Endodermal cell (in vitro differentiated cells): ENCODE measurements at regions not wholly inside any gene's neighbourhood (a gene's known extent, or its start where the extent isn't known, plus 50 kb on each side); places are given as distances from the start of the nearest gene placed in this dataset.

Experiments used
- DNase-seq: peaks from one replicate; pipeline ENCODE4 v3.0.0-alpha.2; 2017
- H3K27ac ChIP-seq: 2 replicates; pipeline ENCODE4 v1.5.1; 2013; ENCODE audit warnings: mild to moderate bottlenecking, low read depth, low read length, moderate library complexity
- H3K27me3 ChIP-seq: 2 replicates; pipeline ENCODE4 v1.6.1; 2013; ENCODE audit warnings: mild to moderate bottlenecking, low read length, moderate library complexity; ENCODE audit not compliant: insufficient read depth, control insufficient read depth, poor library complexity, severe bottlenecking
- H3K36me3 ChIP-seq: 2 replicates; pipeline ENCODE4 v1.7.0; 2013; ENCODE audit warnings: mild to moderate bottlenecking, low read length, moderate library complexity; ENCODE audit not compliant: control insufficient read depth, insufficient read depth
- H3K4me1 ChIP-seq: one replicate; pipeline ENCODE4 v1.7.0; 2013; ENCODE audit warnings: low read length; ENCODE audit not compliant: control insufficient read depth, insufficient read depth
- H3K4me3 ChIP-seq: 2 replicates; pipeline ENCODE4 v1.5.1; 2013; ENCODE audit warnings: mild to moderate bottlenecking, low read length, moderate library complexity
- H3K9ac ChIP-seq: 2 replicates; pipeline ENCODE4 v1.6.1; 2013; ENCODE audit warnings: mild to moderate bottlenecking, low read length, moderate library complexity; ENCODE audit not compliant: poor library complexity, severe bottlenecking; ENCODE audit errors: extremely low read depth
- H3K9me3 ChIP-seq: 2 replicates; pipeline ENCODE4 v1.6.1; 2013; ENCODE audit warnings: mild to moderate bottlenecking, low read length, moderate library complexity; ENCODE audit not compliant: control insufficient read depth
- H3K27ac Mint-ChIP-seq: 2 replicates; pipeline ENCODE4 v1.8.0; 2020; ENCODE audit warnings: mixed read lengths
- H3K27me3 Mint-ChIP-seq: 2 replicates; pipeline ENCODE4 v1.8.0; 2021; ENCODE audit warnings: mild to moderate bottlenecking, mixed read lengths; ENCODE audit not compliant: insufficient read depth
- H3K36me3 Mint-ChIP-seq: 2 replicates; pipeline ENCODE4 v1.8.0; 2020; ENCODE audit warnings: low read depth, mixed read lengths
- H3K4me1 Mint-ChIP-seq: 2 replicates; pipeline ENCODE4 v1.8.0; 2020; ENCODE audit warnings: mixed read lengths
- H3K4me3 Mint-ChIP-seq: 2 replicates; pipeline ENCODE4 v1.8.0; 2020; ENCODE audit warnings: mild to moderate bottlenecking, moderate library complexity, mixed read lengths
- H3K9me3 Mint-ChIP-seq: 2 replicates; pipeline ENCODE4 v1.8.0; 2020; ENCODE audit warnings: mild to moderate bottlenecking, mixed read lengths
- CTCF ChIP-seq: fragments of 200-600 bp; sonication (generic); conservative IDR thresholded peaks from 2 replicates; pipeline ENCODE4 v1.5.0; 2021; ENCODE audit warnings: antibody characterized with exemption, mild to moderate bottlenecking
- WGBS, 2 experiments: methylation state at CpG; one replicate each; pipeline versions ENCODE4 v1.1.5 to v1.1.7; 2013; ENCODE audit warnings: missing lambda C conversion rate in 2 of 2, mixed read lengths in 1 of 2; ENCODE audit not compliant: insufficient coverage in 1 of 2, insufficient read length in 1 of 2; 5-methylcytosine and 5-hydroxymethylcytosine counted together

GRCh38 chr9:119902611-119903010 is 533.4 kb upstream of the BRINP1 start:
- Histone ChIP-seq H3K9ac (no peak overlapping the region), H3K4me3 (no peak overlapping the region), H3K9me3 (peaks cover 4% of the 10 kb centered on the region), H3K4me1 (peaks cover 5% of the 10 kb centered on the region), H3K27ac (no peak overlapping the region), H3K27me3 (no peaks in the 10 kb centered on the region), H3K36me3 (no peaks in the 10 kb centered on the region)
- no peak for TF ChIP-seq CTCF
- Mint-ChIP-seq H3K4me1 (peaks cover 18% of the 10 kb centered on the region), H3K4me3 (no peak overlapping the region), H3K36me3 (no peaks in the 10 kb centered on the region), H3K9me3 (peaks cover 12% of the 10 kb centered on the region), H3K27ac (no peak overlapping the region), H3K27me3 (no peaks in the 10 kb centered on the region)
- WGBS, 2 experiments = 86 to 90% methylated on average over 3 to 4 of the region's 4 CpGs
- DNase-seq = no peak

- TF ChIP-seq CTCF = no peak
- peaks cover 15% of the 10 kb centered on the region for H3K4me1 Mint-ChIP-seq
These were observed 529.1 kb upstream of the BRINP1 start for GRCh38 chr9:119898316-119898715.

GRCh38 chr9:119884438-119884837 is 515.2 kb upstream of the BRINP1 start:
- H3K27ac ChIP-seq = no peak overlapping the region
- Mint-ChIP-seq H3K36me3 (no peaks in the 10 kb centered on the region), H3K4me1 (peaks cover 32% of the 10 kb centered on the region), H3K27me3 (no peaks in the 10 kb centered on the region), H3K27ac (peak overlapping the region; percentile 56), H3K9me3 (no peaks in the 10 kb centered on the region), H3K4me3 (no peak overlapping the region)
- no peak overlapping the region for H3K4me3 ChIP-seq
- H3K9ac ChIP-seq = no peak overlapping the region
- DNase-seq = no peak
- no peaks in the 10 kb centered on the region for H3K36me3 ChIP-seq
- no peaks in the 10 kb centered on the region for H3K27me3 ChIP-seq
- WGBS, 2 experiments = 49 to 55% methylated on average over 2 of the region's 2 CpGs
- peaks cover 7% of the 10 kb centered on the region for H3K4me1 ChIP-seq
- H3K9me3 ChIP-seq = no peaks in the 10 kb centered on the region
- no peak for TF ChIP-seq CTCF

More at GRCh38 chr9:119898316-119898715, 529.1 kb upstream of the BRINP1 start:
- Mint-ChIP-seq H3K4me3 (no peak overlapping the region), H3K9me3 (peaks cover 6% of the 10 kb centered on the region), H3K36me3 (no peaks in the 10 kb centered on the region), H3K27ac (no peak overlapping the region), H3K27me3 (peaks cover 2% of the 10 kb centered on the region)
- Histone ChIP-seq H3K4me3 (no peak overlapping the region), H3K9ac (no peak overlapping the region), H3K9me3 (no peaks in the 10 kb centered on the region), H3K36me3 (no peaks in the 10 kb centered on the region), H3K4me1 (peaks cover 7% of the 10 kb centered on the region), H3K27ac (no peak overlapping the region), H3K27me3 (no peaks in the 10 kb centered on the region)
- DNase-seq = no peak
